OCI-LY1 (cell line): ENCODE measurements at regions not wholly inside any gene's neighbourhood (a gene's known extent, or its start where the extent isn't known, plus 50 kb on each side); places are given as distances from the start of the nearest gene placed in this dataset.
"Not testable (repeated sequence)": the region's sequence is repeated elsewhere in the genome, so short reads cannot be mapped to it uniquely, and the experiment has no call there.

Experiments used
- H2AFZ ChIP-seq: fragments of 200-600 bp; sonication (generic), shearing (Covaris generic); 2 replicates; pipeline ENCODE4 v1.6.0; 2014; ENCODE audit warnings: antibody characterized with exemption, mild to moderate bottlenecking, low read length
- H3F3A ChIP-seq: fragments of 200-600 bp; sonication (generic), shearing (Covaris generic); 2 replicates; pipeline ENCODE4 v1.6.0; 2014; ENCODE audit warnings: mild to moderate bottlenecking, antibody characterized with exemption, low read length, moderate library complexity; ENCODE audit not compliant: insufficient read depth
- H3K27ac ChIP-seq: fragments of 200-600 bp; sonication (generic); 2 replicates; pipeline ENCODE4 v1.5.1; 2014; ENCODE audit warnings: low read length, mixed run types, mild to moderate bottlenecking, low read depth; ENCODE audit not compliant: poor library complexity, severe bottlenecking
- H3K27me3 ChIP-seq: fragments of 200-600 bp; sonication (generic); 2 replicates; pipeline ENCODE4 v1.6.0; 2014; ENCODE audit warnings: antibody characterized with exemption, mild to moderate bottlenecking, low read length, moderate library complexity; ENCODE audit not compliant: insufficient read depth
- H3K36me3 ChIP-seq: fragments of 200-600 bp; sonication (generic); 2 replicates; pipeline ENCODE4 v1.6.1; 2014; ENCODE audit warnings: mild to moderate bottlenecking, antibody characterized with exemption, low read length, moderate library complexity, mixed read lengths; ENCODE audit not compliant: insufficient read depth
- H3K4me1 ChIP-seq: fragments of 200-600 bp; sonication (generic); 2 replicates; pipeline ENCODE4 v1.5.1; 2014; ENCODE audit warnings: mild to moderate bottlenecking, low read length, moderate library complexity; ENCODE audit not compliant: insufficient read depth, severe bottlenecking
- H3K4me2 ChIP-seq: fragments of 200-600 bp; sonication (generic), shearing (Covaris generic); 2 replicates; pipeline ENCODE4 v1.6.1; 2014; ENCODE audit warnings: low read length
- H3K4me3 ChIP-seq: fragments of 200-600 bp; sonication (generic); 2 replicates; pipeline ENCODE4 v1.5.1; 2014; ENCODE audit warnings: low read length, low read depth, mild to moderate bottlenecking, mixed read lengths; ENCODE audit not compliant: poor library complexity, severe bottlenecking
- H3K79me2 ChIP-seq: fragments of 200-600 bp; shearing (Covaris generic); 2 replicates; pipeline ENCODE4 v1.6.1; 2016; ENCODE audit warnings: mixed run types, low read length, mixed read lengths; ENCODE audit not compliant: insufficient read depth
- H3K9ac ChIP-seq: fragments of 200-600 bp; sonication (generic), shearing (Covaris generic); 2 replicates; pipeline ENCODE4 v1.6.1; 2014; ENCODE audit warnings: mild to moderate bottlenecking, low read length, mixed read lengths
- H3K9me2 ChIP-seq: fragments of 200-600 bp; sonication (generic), shearing (Covaris generic); 2 replicates; pipeline ENCODE4 v1.6.1; 2014; ENCODE audit warnings: low read depth, mild to moderate bottlenecking, low read length, mixed read lengths
- H3K9me3 ChIP-seq: fragments of 200-600 bp; shearing (Covaris generic); 2 replicates; pipeline ENCODE4 v1.6.1; 2014; ENCODE audit warnings: low read length, mixed read lengths
- H4K20me1 ChIP-seq: fragments of 200-600 bp; sonication (generic), shearing (Covaris generic); 2 replicates; pipeline ENCODE4 v1.6.0; 2016; ENCODE audit warnings: mild to moderate bottlenecking, low read length; ENCODE audit not compliant: insufficient read depth
- CTCF ChIP-seq: fragments of 200-600 bp; sonication (generic), shearing (Covaris generic); IDR thresholded peaks from 2 replicates; pipeline ENCODE4 v1.5.1; 2017; ENCODE audit warnings: mild to moderate bottlenecking, antibody characterized with exemption, low read length, moderate library complexity, mixed read lengths
- EZH2 ChIP-seq: fragments of 200-600 bp; sonication (generic), shearing (Covaris generic); IDR thresholded peaks from 2 replicates; pipeline ENCODE4 v1.8.0; 2017; ENCODE audit warnings: borderline replicate concordance, mixed run types, mild to moderate bottlenecking, antibody characterized with exemption, low read length, moderate library complexity, mixed read lengths

DNA sequence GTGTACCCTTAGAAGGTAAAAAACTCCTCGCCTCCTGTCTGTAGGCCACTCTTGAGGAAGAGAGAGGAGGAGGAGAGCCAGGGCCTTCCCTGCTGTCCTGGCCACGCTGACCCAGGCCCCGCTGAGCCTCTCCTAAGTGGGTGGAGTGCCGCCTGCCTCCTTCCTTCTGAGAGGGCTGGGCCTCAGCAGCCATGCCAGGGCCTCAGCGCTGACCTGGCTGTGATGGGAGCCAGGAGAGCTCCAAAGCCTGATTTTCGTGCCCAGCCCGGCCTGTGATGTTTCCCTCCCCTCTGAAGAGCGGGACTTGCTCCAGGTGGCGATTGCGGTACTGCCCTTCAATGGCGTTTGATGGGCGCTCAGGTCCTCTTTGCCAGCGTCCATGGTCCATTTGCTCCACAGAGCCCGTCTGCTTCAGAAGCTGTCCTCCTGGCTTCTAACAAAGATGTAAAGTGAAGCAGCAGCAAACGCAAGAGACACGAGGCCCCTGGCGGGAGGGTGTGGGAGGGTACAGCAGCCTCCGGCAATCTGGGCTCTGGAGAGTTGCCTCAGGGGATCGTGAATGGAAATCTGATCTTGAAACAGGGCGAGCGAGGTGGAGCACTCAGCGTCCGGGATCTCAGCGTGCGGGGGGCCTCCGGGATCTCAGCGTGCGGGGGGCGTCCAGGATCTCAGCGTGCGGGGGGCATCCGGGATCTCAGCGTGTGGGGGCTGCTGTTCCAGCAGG, 93.5 kb downstream of the NPIPB11 start:
- Histone ChIP-seq H3K4me1 (peaks cover 5% of the 10 kb centered on the region), H2AFZ (no peak overlapping the region), H3K27me3 (peaks cover 8% of the 10 kb centered on the region; the same call in 1 of the 2 replicates), H3K9me2 (no peaks in the 10 kb centered on the region), H3K9me3 (no peaks in the 10 kb centered on the region), H4K20me1 (no peaks in the 10 kb centered on the region), H3K79me2 (no peaks in the 10 kb centered on the region), H3F3A (no peaks in the 10 kb centered on the region), H3K27ac (no peak overlapping the region), H3K36me3 (no peaks in the 10 kb centered on the region), H3K9ac (no peak overlapping the region), H3K4me2 (no peak overlapping the region), H3K4me3 (no peak overlapping the region)
- TF ChIP-seq CTCF (no peak), EZH2 (no peak)

GRCh38 chr16:29312345-29312675, 94.2 kb downstream of the NPIPB11 start:
- not testable (repeated sequence) for H3K9ac ChIP-seq, H3K9me2 ChIP-seq, H3K79me2 ChIP-seq, H3K36me3 ChIP-seq, H3K9me3 ChIP-seq, H3K4me2 ChIP-seq, H3K27me3 ChIP-seq, H3K4me3 ChIP-seq, H3F3A ChIP-seq, H4K20me1 ChIP-seq, H3K4me1 ChIP-seq, H3K27ac ChIP-seq, H2AFZ ChIP-seq

DNA sequence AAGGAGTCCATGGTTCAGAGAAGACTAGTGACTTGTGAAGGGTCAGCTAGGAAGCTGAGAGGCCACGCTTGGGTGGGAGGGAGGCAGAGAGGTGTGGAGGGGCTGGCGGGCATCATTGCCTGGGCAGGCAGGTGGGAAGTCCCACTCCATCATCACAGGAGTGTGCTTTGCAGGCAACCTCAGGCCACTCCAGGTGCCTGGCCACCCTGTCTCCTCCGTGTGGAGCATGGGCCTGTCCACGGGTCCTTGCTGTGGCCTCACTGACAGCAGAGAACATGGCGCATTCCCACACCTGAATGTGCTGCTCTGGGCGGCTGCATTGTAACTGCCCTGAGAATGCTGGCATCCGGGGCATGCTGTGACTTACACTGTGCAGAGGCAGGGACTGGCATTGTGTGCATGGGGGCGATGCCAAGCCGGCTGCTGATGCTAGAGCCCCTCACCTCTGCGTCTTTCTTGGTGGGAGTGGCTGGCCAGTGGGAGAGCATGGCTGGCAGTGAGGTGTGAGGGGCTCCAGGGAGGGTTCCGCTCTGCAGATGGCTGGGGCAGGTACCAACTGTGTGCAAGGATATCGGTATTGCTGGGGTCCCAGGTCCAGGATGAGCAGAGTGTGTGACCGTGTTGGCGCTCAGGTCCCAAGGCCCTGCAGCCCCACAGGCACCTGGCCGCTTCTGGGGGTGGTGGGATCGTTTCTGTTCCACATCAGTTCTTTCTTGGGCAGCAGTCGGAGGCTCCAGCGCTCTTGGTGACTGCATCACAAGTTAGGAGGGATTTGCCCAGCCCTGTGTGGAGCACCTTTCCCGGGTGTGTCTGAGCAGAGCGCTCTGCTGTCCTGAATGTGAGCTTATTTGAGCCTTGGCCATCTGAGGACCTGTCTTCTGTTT, 94.8 kb downstream of the NPIPB11 start:
- Histone ChIP-seq H3K9ac (no peak overlapping the region), H2AFZ (no peak overlapping the region), H4K20me1 (no peaks in the 10 kb centered on the region), H3K36me3 (no peaks in the 10 kb centered on the region), H3K9me3 (no peaks in the 10 kb centered on the region), H3K9me2 (no peaks in the 10 kb centered on the region), H3K27ac (no peak overlapping the region), H3K4me3 (no peak overlapping the region), H3F3A (no peaks in the 10 kb centered on the region), H3K79me2 (no peaks in the 10 kb centered on the region), H3K27me3 (peaks cover 8% of the 10 kb centered on the region; the same call in 1 of the 2 replicates), H3K4me2 (no peak overlapping the region), H3K4me1 (no peaks in the 10 kb centered on the region)
- TF ChIP-seq EZH2 = no peak
- TF ChIP-seq CTCF = no peak
